Fibroblast of the aortic adventitia (primary cell): ENCODE measurements at regions not wholly inside any gene's neighbourhood (a gene's known extent, or its start where the extent isn't known, plus 50 kb on each side); places are given as distances from the start of the nearest gene placed in this dataset.

Source experiments
- DNase-seq: peaks from one replicate; pipeline ENCODE4 v3.0.0-alpha.2; 2010; ENCODE audit warnings: low read depth
- H3K4me3 ChIP-seq: 2 replicates; pipeline ENCODE4 v1.5.1; 2011; ENCODE audit warnings: low read depth, mild to moderate bottlenecking, control low read depth, low read length, moderate library complexity
- CTCF ChIP-seq: IDR thresholded peaks from 2 replicates; pipeline ENCODE4 v1.5.1; 2011; ENCODE audit warnings: mild to moderate bottlenecking, low read length, control low read depth, inconsistent platforms; ENCODE audit not compliant: insufficient read depth

GRCh38 chr9:691825-692400, 149.6 kb upstream of the DMRT1 start:
- no peak for DNase-seq
- H3K4me3 ChIP-seq, result no peak overlapping the region
- TF ChIP-seq CTCF, result no peak

GRCh38 chr9:692636-693129, 148.8 kb upstream of the DMRT1 start:
- no peak for TF ChIP-seq CTCF
- H3K4me3 ChIP-seq, result no peak overlapping the region
- DNase-seq, result no peak

GRCh38 chr9:693201-694091, 148.1 kb upstream of the DMRT1 start:
- DNase-seq, result peak; percentile 95
- H3K4me3 ChIP-seq, result peak overlapping the region; percentile 52
- no peak for TF ChIP-seq CTCF

DNA sequence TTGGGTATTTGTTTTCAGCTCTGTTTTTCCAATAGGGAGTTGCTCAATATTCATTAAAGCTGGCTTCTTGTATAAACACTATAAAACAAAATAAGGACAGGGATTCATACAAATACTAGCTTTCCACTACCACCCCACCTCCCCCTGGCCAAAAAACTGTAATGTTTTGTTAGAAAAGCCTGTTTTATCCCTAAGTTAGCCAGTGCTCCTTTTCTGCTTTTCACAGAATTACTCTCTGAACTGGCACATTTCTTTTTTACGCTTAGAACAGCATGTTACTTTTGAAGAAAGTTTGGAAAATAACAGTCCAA, 147.4 kb upstream of the DMRT1 start:
- no peak for TF ChIP-seq CTCF
- H3K4me3 ChIP-seq, result peak overlapping the region; percentile 52
- DNase-seq, result no peak

DNA sequence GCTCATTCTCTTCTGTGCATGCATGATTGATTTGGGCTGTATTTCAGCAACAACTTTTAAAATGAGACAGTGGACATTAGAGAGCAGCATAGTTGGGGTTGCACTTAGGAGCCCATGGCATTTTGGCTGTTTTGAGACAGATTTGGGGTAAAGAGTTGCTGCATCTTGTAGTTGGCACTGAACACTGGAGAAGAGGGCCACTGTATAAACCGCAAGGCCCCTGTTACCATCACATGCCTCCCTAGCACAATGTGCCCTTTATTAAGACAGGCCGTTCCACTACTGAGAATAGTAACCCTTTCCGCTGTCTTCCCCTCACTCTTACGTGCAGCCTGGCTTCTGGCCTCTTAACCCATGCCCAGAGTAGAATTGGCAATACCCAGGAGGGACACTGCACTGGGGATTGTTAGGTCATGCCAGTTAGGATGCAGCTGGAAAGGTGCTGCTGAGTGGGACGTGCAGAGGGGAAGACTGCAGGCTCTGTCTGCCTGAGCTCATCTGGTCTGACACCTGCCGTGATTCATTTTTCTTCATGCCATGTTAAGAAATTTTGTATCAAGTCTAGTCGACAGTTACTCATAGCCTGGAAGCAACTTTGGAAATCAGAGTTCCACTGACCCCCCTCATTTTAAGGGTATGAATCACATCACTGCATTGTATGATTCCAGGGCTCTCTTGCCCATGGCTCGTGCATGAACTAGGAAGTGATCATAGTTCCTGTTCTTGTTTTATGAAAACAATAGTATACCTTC, 146.9 kb upstream of the DMRT1 start:
- peak; percentile 90 for DNase-seq
- H3K4me3 ChIP-seq, result peak overlapping the region; percentile 52
- no peak for TF ChIP-seq CTCF

- DNase-seq, result no peak
- H3K4me3 ChIP-seq, result peak overlapping the region; percentile 23
- TF ChIP-seq CTCF, result no peak
Measured at GRCh38 chr9:695252-695651, 146.2 kb upstream of the DMRT1 start.
